Stomach (tissue), 8 donors: ENCODE measurements at regions not wholly inside any gene's neighbourhood (a gene's known extent, or its start where the extent isn't known, plus 50 kb on each side); places are given as distances from the start of the nearest gene placed in this dataset.
"Not testable (repeated sequence)": the region's sequence is repeated elsewhere in the genome, so short reads cannot be mapped to it uniquely, and the experiment has no call there.

Experiments
- DNase-seq, 2 donors: peaks; one replicate each; pipeline versions ENCODE4 v3.0.0 to v3.0.0-alpha.2; 2013 to 2019
- H3K27ac ChIP-seq, 5 donors: fragments of 200-600 bp in 4 of 5; sonication (generic) in 4 of 5; one replicate each; pipeline ENCODE4 v1.5.1; 2013 to 2019; ENCODE audit warnings: mild to moderate bottlenecking in 1 of 5, moderate library complexity in 1 of 5
- H3K27me3 ChIP-seq, 3 donors: fragments of 200-600 bp; sonication (generic); one replicate each; pipeline ENCODE4 v1.5.1; 2017 to 2019; ENCODE audit warnings: mixed run types in 1 of 3
- H3K36me3 ChIP-seq, 4 donors: fragments of 200-600 bp; sonication (generic); 1 replicate in 3 of 4; 2 replicates in 1 of 4; pipeline ENCODE4 v1.5.1; 2016 to 2019
- H3K4me1 ChIP-seq, 4 donors: fragments of 200-600 bp; sonication (generic); one replicate each; pipeline ENCODE4 v1.5.1; 2016 to 2019
- H3K4me3 ChIP-seq, 4 donors: fragments of 200-600 bp; sonication (generic) in 3 of 4; one replicate each; pipeline ENCODE4 v1.5.1; 2016 to 2019; ENCODE audit warnings: mild to moderate bottlenecking in 1 of 4
- H3K9me3 ChIP-seq, 4 donors: fragments of 200-600 bp; sonication (generic); one replicate each; pipeline ENCODE4 v1.5.1; 2016 to 2019
- CTCF ChIP-seq, 7 experiments: fragments of 450-650 bp in 4 of 7; fragments of 200-600 bp in 3 of 7; sonication (generic) in 3 of 7; IDR thresholded peaks; one replicate each; pipeline ENCODE4 v1.5.1; 2016 to 2019; ENCODE audit warnings: antibody characterized with exemption in 7 of 7, control low read depth in 2 of 7, mild to moderate bottlenecking in 1 of 7
- EP300 ChIP-seq: sonication (generic); formaldehyde crosslinking; IDR thresholded peaks from one replicate; pipeline ENCODE4 v1.6.1; 2017; ENCODE audit warnings: antibody characterized with exemption
- POLR2A ChIP-seq, 4 donors: fragments of 450-650 bp; IDR thresholded peaks; one replicate each; pipeline ENCODE4 v1.6.1; 2016; ENCODE audit warnings: antibody characterized with exemption in 4 of 4, control low read depth in 2 of 4, mild to moderate bottlenecking in 1 of 4, moderate library complexity in 1 of 4
- POLR2AphosphoS5 ChIP-seq, 3 donors: sonication (generic); formaldehyde crosslinking; IDR thresholded peaks; one replicate each; pipeline ENCODE4 v1.6.1; 2016; ENCODE audit warnings: antibody characterized with exemption in 3 of 3
- WGBS, 5 donors: extraction: QIAGEN DNeasy Blood & Tissue Kit in 3 of 5; methylation state at CpG; one replicate each; pipeline versions ENCODE4 v1.1.5 to v1.1.7; 2013 to 2018; 5-methylcytosine and 5-hydroxymethylcytosine counted together
- intact Hi-C: fragments of 100-400 bp; cut with DNase I; formaldehyde crosslinking; loops from one replicate; pipeline ENCODE4 v1.15.1; 2023; ENCODE audit warnings: low total_unique reads
- donor health status: healthy with polysubstance abuse.
- donor health status: Bipolar disorder and iron deficiency.
- donor health status: healthy.

GRCh38 chr3:167032267-167032876, 347.7 kb downstream of the ZBBX start:
- Histone ChIP-seq H3K27me3 (no peaks in the 10 kb centered on the region), H3K27ac (no peak overlapping the region), H3K36me3 (no peaks in the 10 kb centered on the region), H3K4me1 (peaks cover 0 to 4% (median 0%) of the 10 kb centered on the region in 4 donors), H3K4me3 (no peak overlapping the region), H3K9me3 (no peaks in the 10 kb centered on the region)
- TF ChIP-seq POLR2AphosphoS5 (IDR thresholded peaks at IDR 0.05) (no peak), CTCF (IDR thresholded peaks at IDR 0.05) (peak in 2 of 7 experiments; percentile 24 to 51)
- peak in 1 of 2 donors; percentile 82 for DNase-seq
- intact Hi-C loops = loop anchor here (10.0 kb wide), 1 partner anchor 1018 kb away; no protein-coding TSS in a partner anchor
- 12 to 22% (median 20%) methylated on average over 5 of the region's 5 CpGs for WGBS, 5 donors

- H3K36me3 ChIP-seq = no peaks in the 10 kb centered on the region
- 22 to 52% (median 32%) methylated on average over 12 of the region's 12 CpGs for WGBS, 5 donors
- H3K4me3 ChIP-seq = no peak overlapping the region
- TF ChIP-seq POLR2A (IDR thresholded peaks at IDR 0.05) (no peak), EP300 (no peak), CTCF (IDR thresholded peaks at IDR 0.05) (no peak), POLR2AphosphoS5 (IDR thresholded peaks at IDR 0.05) (no peak)
- peak in 1 of 2 donors; percentile 6 for DNase-seq
- intact Hi-C loops = loop anchor here (10.0 kb wide), 1 partner anchor 1017 kb away; no protein-coding TSS in a partner anchor
- H3K27me3 ChIP-seq = no peaks in the 10 kb centered on the region
- peaks cover 0 to 4% (median 0%) of the 10 kb centered on the region in 4 donors for H3K4me1 ChIP-seq
- no peak overlapping the region for H3K27ac ChIP-seq
- H3K9me3 ChIP-seq = no peaks in the 10 kb centered on the region
Measured at GRCh38 chr3:167031364-167032049, 348.6 kb downstream of the ZBBX start.

- intact Hi-C loops = loop anchor here (10.0 kb wide), 1 partner anchor 1015 kb away; no protein-coding TSS in a partner anchor
- Histone ChIP-seq H3K27ac (no peak overlapping the region), H3K9me3 (no peaks in the 10 kb centered on the region), H3K4me1 (peaks cover 0 to 4% (median 0%) of the 10 kb centered on the region in 4 donors), H3K4me3 (no peak overlapping the region), H3K27me3 (no peaks in the 10 kb centered on the region), H3K36me3 (no peaks in the 10 kb centered on the region)
- TF ChIP-seq POLR2AphosphoS5 (IDR thresholded peaks at IDR 0.05) (no peak), POLR2A (IDR thresholded peaks at IDR 0.05) (no peak), CTCF (IDR thresholded peaks at IDR 0.05) (no peak), EP300 (no peak)
- 46 to 63% (median 56%) methylated on average over 4 of the region's 4 CpGs for WGBS, 5 donors
- DNase-seq = no peak
Measured at GRCh38 chr3:167030082-167030725, 349.9 kb downstream of the ZBBX start.

GRCh38 chr3:167019503-167019902, 360.6 kb downstream of the ZBBX start:
- H3K4me3 ChIP-seq, H3K27ac ChIP-seq, intact Hi-C loops, DNase-seq, H3K27me3 ChIP-seq, H3K4me1 ChIP-seq, H3K9me3 ChIP-seq, H3K36me3 ChIP-seq: not testable (repeated sequence)
- 88 to 93% (median 90%) methylated on average over 2 of the region's 2 CpGs for WGBS, 5 donors

GRCh38 chr3:167018591-167019111, 361.4 kb downstream of the ZBBX start:
- H3K27me3 ChIP-seq, H3K36me3 ChIP-seq, H3K4me1 ChIP-seq, H3K4me3 ChIP-seq, H3K9me3 ChIP-seq, H3K27ac ChIP-seq, intact Hi-C loops, DNase-seq: not testable (repeated sequence)
- WGBS, 5 donors = 93 to 97% (median 95%) methylated on average over 8 to 34 of the region's 34 CpGs
